T47D (cell line): ENCODE measurements at regions not wholly inside any gene's neighbourhood (a gene's known extent, or its start where the extent isn't known, plus 50 kb on each side); places are given as distances from the start of the nearest gene placed in this dataset.

Source experiments
- DNase-seq, 2 experiments: peaks; one replicate each; pipeline versions ENCODE4 v3.0.0 to v3.0.0-alpha.2; 2011 to 2012; ENCODE audit warnings: low read depth in 1 of 2, low spot score in 1 of 2
- JUND ChIP-seq: IDR thresholded peaks from 2 replicates; pipeline ENCODE4 v1.6.1; 2012; ENCODE audit warnings: low read depth
- in situ Hi-C: cut with HindIII; loops from 2 replicates; pipeline ENCODE4 v1.10.0; 2016; ENCODE audit warnings: low sequenced_read_pairs, low pct_unique_long_range_greater_than_20kb

DNA sequence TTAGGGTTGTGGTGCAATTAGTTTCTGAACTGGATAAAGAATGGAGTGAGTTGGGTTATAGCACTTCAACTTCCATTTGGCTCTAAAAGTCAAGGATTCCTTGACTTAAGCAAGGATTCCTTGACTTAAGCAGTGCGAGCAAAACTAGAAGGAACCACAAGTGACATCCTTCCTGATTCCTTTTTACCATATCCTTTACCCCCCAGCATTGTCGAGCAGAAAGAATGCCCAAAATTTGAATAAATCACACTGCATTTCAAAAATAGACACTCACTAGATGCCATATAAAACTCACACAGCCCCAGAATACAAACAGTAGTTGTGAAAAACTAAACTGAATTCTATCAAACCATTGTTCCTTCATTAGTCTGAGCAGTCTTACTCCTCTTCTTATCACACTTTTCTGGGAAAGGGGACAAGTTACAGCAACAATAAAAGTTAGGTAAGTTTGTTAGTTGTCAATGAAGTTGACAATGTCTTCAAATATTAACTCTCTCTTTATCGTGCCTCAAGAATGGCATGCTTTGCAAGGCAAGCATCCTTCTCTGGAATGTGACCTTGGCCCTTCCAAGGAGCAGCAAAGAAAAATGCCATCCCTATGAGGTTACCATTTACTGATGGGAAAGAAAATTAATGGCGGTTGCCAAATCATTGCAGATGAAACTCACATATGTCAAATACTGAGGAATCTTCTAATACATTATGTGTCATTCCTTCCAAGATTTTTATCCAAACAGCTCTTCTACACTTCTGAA, 273.3 kb upstream of the ANKRD55 start:
- no peak for DNase-seq
- in situ Hi-C loops = no loop called here
- no peak for TF ChIP-seq JUND

DNA sequence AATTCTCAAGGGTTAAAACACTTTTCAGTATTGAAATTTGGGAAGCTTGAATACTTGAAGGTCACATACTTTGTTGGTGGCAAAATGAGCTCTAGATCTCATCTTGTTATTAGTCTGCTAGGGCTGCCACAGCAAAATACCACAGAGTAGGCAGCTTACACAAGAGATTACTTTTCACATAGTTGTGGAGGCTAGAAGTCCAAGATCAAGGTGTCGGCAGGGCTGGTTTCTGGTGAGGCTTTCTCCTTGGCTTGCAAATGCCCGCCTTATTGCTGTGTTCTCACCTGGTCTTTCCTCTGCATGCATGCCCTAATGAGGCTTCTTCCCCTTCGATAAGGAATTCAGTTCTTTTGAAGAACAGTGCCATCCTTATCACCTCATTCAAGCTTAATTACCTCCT, 270.8 kb upstream of the ANKRD55 start:
- DNase-seq = no peak
- in situ Hi-C loops = no loop called here
- no peak for TF ChIP-seq JUND

DNA sequence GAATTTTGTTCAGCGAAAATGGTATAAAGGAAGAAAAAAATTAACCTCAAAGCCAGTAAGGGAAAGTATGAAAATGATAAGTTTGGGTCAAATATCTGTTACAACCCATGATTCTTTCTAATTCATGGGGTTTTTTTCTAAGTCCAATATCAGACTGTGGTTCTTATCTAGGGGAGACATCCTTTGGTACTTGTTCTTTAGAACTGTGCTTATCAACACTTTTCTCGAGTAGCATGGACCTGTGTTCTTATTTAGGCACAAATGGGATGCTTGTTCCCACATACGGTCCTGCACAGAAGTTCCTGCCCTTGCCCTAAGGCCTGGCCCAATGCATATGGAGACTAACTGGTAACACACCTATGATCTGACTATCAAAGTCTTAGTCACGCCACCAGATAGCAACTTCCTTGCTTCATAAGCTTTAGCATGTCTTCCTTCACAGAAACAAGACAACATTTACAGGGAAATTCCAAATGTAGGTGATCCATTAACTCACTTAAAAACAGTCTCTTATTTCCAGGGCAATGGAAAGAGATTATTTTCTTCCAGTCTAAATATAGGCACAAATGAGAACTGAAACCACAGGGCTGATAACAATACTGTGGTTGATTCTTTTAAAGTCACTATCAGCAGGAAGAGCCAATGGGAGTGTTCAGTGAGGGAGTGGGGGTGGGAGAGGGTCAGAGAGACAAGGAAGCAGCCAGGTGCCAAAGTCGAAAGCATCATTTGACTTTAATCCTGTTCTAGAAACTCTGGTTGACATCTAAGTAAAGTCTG, 268.8 kb upstream of the ANKRD55 start:
- TF ChIP-seq JUND = no peak
- no peak for DNase-seq
- in situ Hi-C loops = no loop called here

DNA sequence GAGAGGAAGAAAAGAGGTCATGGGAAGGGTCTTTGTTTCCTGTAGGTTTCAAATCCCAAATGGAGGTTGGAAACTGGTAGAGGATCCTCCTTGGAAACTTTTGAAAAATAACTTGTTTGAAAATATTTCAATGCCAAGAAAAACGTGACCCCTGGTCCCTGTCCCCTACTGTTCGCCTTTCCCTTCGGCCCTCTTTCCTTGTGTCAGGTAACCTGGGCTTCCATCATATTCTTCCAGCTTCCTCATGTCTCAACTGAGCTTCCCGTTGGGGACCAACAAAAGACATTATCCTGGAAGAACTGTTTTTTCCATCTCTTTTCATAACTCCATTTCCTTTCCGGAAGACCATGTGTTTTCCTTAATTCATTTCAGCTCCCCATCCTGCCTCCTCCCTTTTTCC, 266.8 kb upstream of the ANKRD55 start:
- in situ Hi-C loops = no loop called here
- TF ChIP-seq JUND = no peak
- no peak for DNase-seq

DNA sequence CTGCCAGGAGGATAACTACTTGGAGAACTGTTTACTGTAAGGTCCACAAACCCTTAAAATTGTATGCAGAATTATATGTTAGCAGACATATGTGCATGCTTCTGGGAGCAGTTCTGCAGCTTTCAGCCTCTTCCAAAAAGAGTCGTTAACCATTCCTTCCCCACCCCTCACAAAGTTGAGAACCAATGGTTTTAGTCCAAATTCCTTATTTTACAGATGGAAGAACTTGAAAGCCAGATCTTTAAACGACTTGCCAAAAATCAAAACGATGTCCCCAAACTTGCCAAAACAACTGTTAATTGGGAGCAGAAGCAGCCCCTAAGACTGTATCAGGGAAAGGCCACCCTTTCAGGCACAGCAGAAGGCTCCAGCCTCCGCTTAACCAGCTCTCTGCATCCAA, 266.4 kb upstream of the ANKRD55 start:
- in situ Hi-C loops = no loop called here
- TF ChIP-seq JUND = no peak
- DNase-seq = no peak

DNA sequence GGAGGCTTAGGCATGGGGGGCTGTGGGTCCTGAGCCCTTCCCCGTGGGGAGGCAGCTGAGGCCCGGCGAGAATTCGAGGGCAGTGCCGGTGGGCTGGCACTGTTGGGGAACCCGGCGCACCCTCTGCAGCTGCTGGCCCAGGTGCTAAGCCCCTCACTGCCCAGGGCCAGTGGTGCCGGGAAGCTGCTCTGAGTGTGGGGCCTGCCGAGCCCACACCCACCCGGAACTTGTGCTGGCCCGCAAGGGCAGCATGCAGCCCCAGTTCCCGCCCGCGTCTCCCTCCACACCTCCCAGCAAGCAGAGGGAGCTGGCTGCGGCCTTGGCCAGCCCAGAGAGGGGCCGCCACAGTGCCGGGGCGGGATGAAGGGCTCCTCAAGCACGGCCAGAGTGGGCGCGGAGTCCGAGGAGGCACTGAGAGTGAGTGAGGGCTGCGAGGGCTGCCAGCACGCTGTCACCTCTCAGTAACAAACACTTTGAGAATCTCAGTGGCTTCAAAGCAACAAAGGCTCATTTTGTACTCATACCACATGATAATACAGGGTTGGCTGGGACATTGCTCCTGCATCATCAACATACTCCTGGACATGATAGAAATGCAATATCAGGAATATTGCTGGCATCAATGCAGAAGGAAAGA, 265.7 kb upstream of the ANKRD55 start:
- DNase-seq = no peak
- in situ Hi-C loops = no loop called here
- no peak for TF ChIP-seq JUND

DNA sequence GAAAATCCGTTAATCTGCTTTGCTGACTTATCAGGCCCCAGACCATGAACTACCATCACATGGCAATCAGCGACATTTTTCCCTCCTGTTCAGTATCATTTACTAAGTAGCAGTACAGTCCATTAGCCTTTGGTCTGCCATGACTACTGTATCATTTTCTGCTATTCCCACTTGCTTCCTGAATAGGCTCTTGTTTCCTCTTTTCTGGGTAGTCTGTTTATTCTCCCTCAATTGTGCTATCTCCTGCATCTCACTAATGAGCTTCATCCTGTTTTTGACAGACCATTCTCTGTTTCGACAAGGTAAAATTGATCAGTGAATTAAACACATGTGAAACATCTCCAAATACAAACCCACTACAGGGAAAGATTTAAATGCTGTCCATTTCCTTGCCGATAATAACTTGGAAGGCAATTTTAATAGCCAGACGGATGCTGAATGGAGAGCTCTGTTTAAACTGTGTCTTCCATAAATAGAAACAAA, 263.5 kb upstream of the ANKRD55 start:
- TF ChIP-seq JUND = no peak
- DNase-seq = no peak
- in situ Hi-C loops = no loop called here

DNA sequence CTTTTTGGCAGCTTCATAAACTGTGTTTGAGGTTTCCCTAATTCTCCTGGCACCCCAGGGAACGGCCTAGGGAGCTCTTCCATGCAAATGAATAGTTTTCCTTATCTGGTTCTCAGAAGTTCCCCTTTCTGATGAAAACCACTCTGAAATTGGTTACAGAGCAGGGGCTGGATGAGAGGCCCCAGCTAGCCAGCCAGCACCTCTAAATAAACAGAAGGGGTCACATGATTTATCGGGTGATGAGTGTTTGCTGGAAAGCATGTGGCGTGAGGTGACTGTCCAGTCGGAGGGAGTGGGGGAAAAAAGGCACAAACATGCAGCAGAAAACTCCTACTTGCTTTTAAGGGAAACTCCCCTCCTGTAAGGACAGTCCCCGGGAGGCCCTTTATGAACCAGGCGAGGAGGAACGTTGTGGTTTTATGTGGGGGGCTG, 261.2 kb upstream of the ANKRD55 start:
- no peak for TF ChIP-seq JUND
- in situ Hi-C loops = no loop called here
- DNase-seq = no peak

DNA sequence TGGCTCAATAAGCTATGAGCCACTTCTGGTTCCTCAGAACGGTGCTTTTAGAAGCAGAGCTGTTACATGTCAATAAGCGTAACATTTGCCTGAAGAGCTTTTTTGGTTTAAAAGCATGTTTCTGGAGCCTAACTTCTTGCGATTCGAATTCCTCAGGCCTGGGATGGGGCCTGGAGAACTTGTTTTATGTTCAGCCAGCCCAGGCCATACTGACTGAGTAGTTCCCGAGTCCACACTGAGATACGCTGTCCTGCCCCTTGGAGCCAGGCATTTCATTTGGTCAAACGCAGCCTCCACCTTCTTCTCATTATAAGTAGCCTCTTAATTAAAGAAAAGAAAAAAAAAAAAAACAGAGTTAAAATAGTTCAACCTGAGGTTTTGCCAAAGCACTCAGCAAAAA, 260.6 kb upstream of the ANKRD55 start:
- TF ChIP-seq JUND = no peak
- in situ Hi-C loops = no loop called here
- no peak for DNase-seq

DNA sequence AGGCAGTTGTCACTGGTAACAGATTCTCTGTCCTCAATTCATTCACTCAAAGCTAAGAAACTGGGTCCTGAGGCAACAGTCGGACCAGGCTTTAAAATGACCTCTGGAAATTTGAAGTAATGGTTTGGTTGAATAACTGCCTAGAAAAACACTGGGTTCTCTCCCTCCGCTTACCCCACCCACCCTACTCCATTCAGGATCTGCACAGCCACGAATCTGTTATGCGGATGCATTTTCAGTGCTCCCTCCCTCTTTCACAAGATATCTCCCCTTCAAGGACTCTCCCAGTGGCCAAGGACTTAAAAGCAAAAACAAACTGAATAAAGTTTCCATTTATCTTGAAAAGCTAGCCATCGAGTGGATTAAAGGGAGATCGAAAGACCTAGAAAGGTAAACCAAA, 260.2 kb upstream of the ANKRD55 start:
- in situ Hi-C loops = no loop called here
- TF ChIP-seq JUND = no peak
- DNase-seq = no peak

DNA sequence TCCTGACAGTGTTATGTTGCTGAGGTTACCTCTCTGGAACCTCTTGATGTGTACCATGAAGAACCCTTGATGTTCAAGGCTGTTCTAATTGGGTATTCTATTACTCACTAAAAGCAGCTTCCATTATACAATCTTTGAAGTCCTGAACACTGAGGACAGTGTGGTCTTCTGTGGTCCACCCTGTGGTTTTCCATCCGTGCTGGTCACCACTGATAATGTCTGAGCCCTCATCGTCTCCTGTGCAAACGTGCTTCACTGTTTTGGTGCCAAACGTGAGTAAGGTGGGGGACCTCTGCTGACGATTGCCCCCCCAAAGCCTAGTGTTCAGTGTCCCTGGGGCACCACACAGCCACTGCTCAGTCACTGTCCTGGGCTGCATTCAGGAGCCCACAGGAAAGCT, 259.7 kb upstream of the ANKRD55 start:
- in situ Hi-C loops = no loop called here
- TF ChIP-seq JUND = no peak
- no peak for DNase-seq

DNA sequence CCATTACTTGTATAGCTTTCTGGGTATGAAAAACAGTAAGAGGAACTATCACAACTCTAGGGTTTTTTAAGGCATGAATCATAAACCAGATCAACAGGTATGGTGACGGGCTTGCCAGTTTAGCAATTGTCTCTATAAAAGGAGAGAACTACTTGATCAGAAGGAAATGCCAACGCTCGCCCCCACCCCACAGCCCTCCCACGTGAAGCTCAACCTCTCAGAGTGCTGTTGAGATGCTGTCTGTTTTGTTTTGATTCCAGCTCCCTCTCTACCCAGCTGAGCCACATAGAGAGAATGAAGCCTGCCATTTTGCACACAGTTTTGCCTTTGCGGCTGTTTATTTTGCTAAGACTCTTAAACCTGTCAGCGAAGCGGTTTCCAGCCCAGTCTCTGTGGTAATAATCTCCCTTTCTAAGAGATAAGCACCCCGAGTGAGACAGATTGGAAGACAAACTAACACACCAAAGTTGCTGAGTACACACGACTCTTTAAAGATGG, 257.9 kb upstream of the ANKRD55 start:
- DNase-seq = peak in 1 of 2 experiments; percentile 65
- in situ Hi-C loops = no loop called here
- TF ChIP-seq JUND = no peak

DNA sequence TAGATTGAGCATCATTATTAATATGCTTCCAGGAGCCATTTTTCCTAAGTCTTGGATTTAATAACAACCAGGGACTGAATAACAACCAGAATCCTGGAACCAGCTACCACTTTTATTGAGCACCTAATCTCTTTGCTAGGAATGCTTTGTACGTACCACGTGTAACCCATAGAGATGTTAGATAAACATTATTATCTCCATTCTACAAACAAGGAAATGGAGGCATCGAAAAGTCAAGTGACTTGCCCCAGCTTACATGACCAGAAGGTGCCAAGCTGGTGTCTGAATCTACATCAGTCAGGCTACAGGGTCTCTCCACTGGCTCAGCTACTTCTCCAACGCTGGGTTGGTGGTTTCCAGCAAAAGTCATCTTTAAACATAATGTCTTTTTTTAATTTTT, 256.1 kb upstream of the ANKRD55 start:
- in situ Hi-C loops = no loop called here
- no peak for TF ChIP-seq JUND
- DNase-seq = no peak
